ENCODE measurements at regions not wholly inside any gene's neighbourhood (a gene's known extent, or its start where the extent isn't known, plus 50 kb on each side); places are given as distances from the start of the nearest gene placed in this dataset.

DNA sequence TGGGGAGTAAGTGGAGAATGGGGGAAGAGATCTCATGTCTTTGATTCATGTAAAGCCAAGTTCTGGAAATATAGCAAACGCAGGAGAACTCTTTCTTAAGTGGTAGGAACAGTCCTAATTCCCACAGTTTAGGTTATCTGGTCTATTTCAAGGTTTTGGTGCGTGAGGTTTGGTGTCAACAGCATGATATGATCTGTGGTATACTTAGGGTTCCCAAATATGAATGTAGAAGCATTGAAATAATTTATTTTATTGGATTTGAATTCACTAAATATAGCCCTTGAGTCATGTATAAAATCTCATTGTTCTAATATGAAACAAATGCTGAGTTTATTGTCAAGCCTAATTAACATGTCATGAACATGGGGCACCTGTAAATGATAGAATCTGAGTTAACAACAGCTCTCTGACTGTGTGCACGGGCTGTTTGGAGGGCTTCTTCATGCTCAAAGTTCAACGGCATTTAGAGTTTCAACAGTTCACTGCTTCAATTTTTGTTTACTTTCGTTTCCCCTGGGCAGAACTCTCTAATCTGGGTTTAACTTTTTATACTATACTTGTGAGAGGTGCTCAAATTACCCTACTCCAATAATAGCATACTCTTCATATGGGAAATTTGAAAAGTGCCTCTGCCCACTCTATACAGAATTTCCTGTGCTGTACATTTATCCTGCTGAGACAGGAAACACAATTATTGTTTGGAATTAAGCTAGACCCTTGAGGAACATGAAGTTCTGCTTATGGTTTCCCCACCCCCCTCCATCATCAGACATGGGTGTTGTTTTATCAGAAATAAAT is 236.3 kb upstream of the ZNF217 start:
- Histone ChIP-seq H3K9me3 (ENCODE audit: low read depth) (no peaks in the 10 kb centered on the region), H3K27ac (no peak overlapping the region), H4K20me1 (ENCODE audit: low read depth) (no peaks in the 10 kb centered on the region), H3K4me2 (no peak overlapping the region), H3K36me3 (no peaks in the 10 kb centered on the region), H3K27me3 (no peaks in the 10 kb centered on the region), H3K79me2 (ENCODE audit: low read depth) (no peaks in the 10 kb centered on the region), H2AFZ (replicated peaks) (no peak overlapping the region), H3K4me3 (no peak overlapping the region), H3F3A (ENCODE audit: low read depth) (no peaks in the 10 kb centered on the region), H3K4me1 (peaks cover 24% of the 10 kb centered on the region), H3K9ac (no peak overlapping the region)
- peaks cover 2% of the 10 kb centered on the region for H3K9me3 Mint-ChIP-seq
- peaks cover 48% of the 10 kb centered on the region for H3K4me1 Mint-ChIP-seq
- H3K27me3 Mint-ChIP-seq (ENCODE audit: insufficient read depth, low read depth): peaks cover 4% of the 10 kb centered on the region
- no peak overlapping the region for H3K4me3 Mint-ChIP-seq
- TF ChIP-seq CTCF (IDR thresholded peaks at IDR 0.05) (no peak), EZH2 (IDR thresholded peaks at IDR 0.05) (no peak), EZH2phosphoT487 (IDR thresholded peaks at IDR 0.05) (no peak)
- no peak for DNase-seq (ENCODE audit: low spot score)
- H3K36me3 Mint-ChIP-seq: no peaks in the 10 kb centered on the region
- peak overlapping the region; percentile 98 for H3K27ac Mint-ChIP-seq

GRCh38 chr20:53829255-53829723 is 235.7 kb upstream of the ZNF217 start:
- Histone ChIP-seq H3F3A (ENCODE audit: low read depth) (no peaks in the 10 kb centered on the region), H3K4me2 (peak overlapping the region; percentile 26), H3K27ac (no peak overlapping the region), H3K9me3 (ENCODE audit: low read depth) (no peaks in the 10 kb centered on the region), H2AFZ (replicated peaks) (peak overlapping the region; percentile 87), H3K4me3 (no peak overlapping the region), H3K36me3 (no peaks in the 10 kb centered on the region), H3K9ac (no peak overlapping the region), H4K20me1 (ENCODE audit: low read depth) (no peaks in the 10 kb centered on the region), H3K27me3 (no peaks in the 10 kb centered on the region), H3K4me1 (peaks cover 24% of the 10 kb centered on the region), H3K79me2 (ENCODE audit: low read depth) (no peaks in the 10 kb centered on the region)
- Mint-ChIP-seq H3K36me3 (no peaks in the 10 kb centered on the region), H3K4me1 (peaks cover 48% of the 10 kb centered on the region), H3K27me3 (ENCODE audit: insufficient read depth, low read depth) (peaks cover 4% of the 10 kb centered on the region), H3K27ac (peak overlapping the region; percentile 98), H3K9me3 (peaks cover 2% of the 10 kb centered on the region), H3K4me3 (peak overlapping the region; percentile 52)
- DNase-seq (ENCODE audit: low spot score): no peak
- TF ChIP-seq CTCF (IDR thresholded peaks at IDR 0.05) (no peak), EZH2 (IDR thresholded peaks at IDR 0.05) (no peak), EZH2phosphoT487 (IDR thresholded peaks at IDR 0.05) (no peak)

DNA sequence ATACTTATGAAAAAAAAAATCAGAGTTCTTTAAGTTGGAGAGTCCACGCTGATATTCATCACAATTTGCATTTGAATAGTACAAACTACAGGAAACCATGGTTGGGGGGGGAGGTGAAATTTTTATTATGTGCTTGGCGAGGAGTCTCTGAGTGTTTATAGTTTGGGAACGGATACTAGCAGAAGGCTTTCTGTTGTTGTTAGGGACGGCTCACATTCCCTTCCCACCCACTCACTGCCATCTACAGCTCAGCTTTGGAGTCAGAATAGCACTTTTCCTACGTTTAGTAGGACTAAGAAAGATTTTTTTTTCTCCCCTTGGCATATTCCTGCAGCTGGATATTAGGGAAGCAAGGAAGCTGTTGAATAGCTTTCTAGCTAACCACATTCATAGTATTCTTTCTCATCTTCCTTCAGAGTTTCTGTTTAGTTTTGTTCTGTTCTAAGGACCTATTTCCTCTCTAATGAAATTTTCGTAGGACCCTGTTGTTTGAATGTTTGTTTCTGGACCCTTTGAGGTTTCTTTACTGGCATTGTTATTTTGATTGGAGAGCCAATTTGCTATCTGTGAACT is 235.1 kb upstream of the ZNF217 start:
- H3K4me2 ChIP-seq: peak overlapping the region; percentile 26
- Mint-ChIP-seq H3K4me3 (peak overlapping the region; percentile 52), H3K27me3 (ENCODE audit: insufficient read depth, low read depth) (peaks cover 4% of the 10 kb centered on the region)

More for the DNA sequence above, 235.1 kb upstream of the ZNF217 start:
- H3K4me1 Mint-ChIP-seq: peaks cover 48% of the 10 kb centered on the region
- no peaks in the 10 kb centered on the region for H3K79me2 ChIP-seq (ENCODE audit: low read depth)
- H3K4me1 ChIP-seq: peaks cover 24% of the 10 kb centered on the region
- no peak overlapping the region for H3K27ac ChIP-seq
- peak; percentile 26 for DNase-seq (ENCODE audit: low spot score)
- H4K20me1 ChIP-seq (ENCODE audit: low read depth): no peaks in the 10 kb centered on the region
- no peaks in the 10 kb centered on the region for H3F3A ChIP-seq (ENCODE audit: low read depth)
- no peak overlapping the region for H3K4me3 ChIP-seq
- no peaks in the 10 kb centered on the region for H3K36me3 ChIP-seq
- H3K9me3 Mint-ChIP-seq: peaks cover 2% of the 10 kb centered on the region
- H3K9me3 ChIP-seq (ENCODE audit: low read depth): no peaks in the 10 kb centered on the region
- peak overlapping the region; percentile 98 for H3K27ac Mint-ChIP-seq
- no peaks in the 10 kb centered on the region for H3K27me3 ChIP-seq
- TF ChIP-seq CTCF (IDR thresholded peaks at IDR 0.05): no peak
- TF ChIP-seq EZH2phosphoT487 (IDR thresholded peaks at IDR 0.05): no peak
- TF ChIP-seq EZH2 (IDR thresholded peaks at IDR 0.05): no peak
- H3K9ac ChIP-seq: no peak overlapping the region
- no peaks in the 10 kb centered on the region for H3K36me3 Mint-ChIP-seq
- H2AFZ ChIP-seq (replicated peaks): peak overlapping the region; percentile 87

All from neural progenitor cell (in vitro differentiated cells).